ENCODE measurements at regions not wholly inside any gene's neighbourhood (a gene's known extent, or its start where the extent isn't known, plus 50 kb on each side); places are given as distances from the start of the nearest gene placed in this dataset.

DNA sequence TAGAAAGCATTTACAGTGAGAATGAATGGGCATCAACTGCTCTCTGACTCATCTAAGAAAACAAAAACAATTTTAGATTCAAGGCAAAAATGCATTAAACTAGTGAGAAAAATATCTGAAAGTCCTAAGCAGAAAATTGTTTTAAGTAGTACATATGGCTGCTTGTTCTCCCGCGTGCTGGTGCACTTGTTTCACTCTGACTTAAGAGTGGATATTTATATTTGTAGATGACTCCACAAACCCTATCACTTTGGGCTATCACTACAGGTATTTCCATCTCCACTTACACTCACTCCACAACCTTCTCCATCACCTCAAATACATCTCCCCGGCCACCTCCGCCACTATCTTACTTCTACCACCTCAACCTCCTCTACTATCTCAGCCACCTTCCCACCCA is 253.9 kb upstream of the EGLN3 start:
- FAIRE-seq (no peak), DNase-seq (ENCODE audit: extremely low read depth in 1 of 4, low spot score in 3 of 4) (no peak), ATAC-seq (no peak)
- ChIA-PET CTCF (ENCODE audit: low intra/inter-chr PET ratio) (no interaction called here), POLR2A (no interaction called here)
- WGBS (ENCODE audit: insufficient coverage, low coverage, missing lambda C conversion rate): 0% methylated on average over 4 of the region's 4 CpGs
- H3K36me3 ChIP-seq (ENCODE audit: control insufficient read depth, insufficient read depth, low read length): no peaks in the 10 kb centered on the region
- BruUV-seq (replicated peaks): no TSS peak
- no peak for TF ChIP-seq LARP7 (IDR thresholded peaks at IDR 0.05)
- no peak for TF ChIP-seq XRCC5 (IDR thresholded peaks at IDR 0.05; ENCODE audit: low read depth, low read length)
- TF ChIP-seq, protein P1, sequence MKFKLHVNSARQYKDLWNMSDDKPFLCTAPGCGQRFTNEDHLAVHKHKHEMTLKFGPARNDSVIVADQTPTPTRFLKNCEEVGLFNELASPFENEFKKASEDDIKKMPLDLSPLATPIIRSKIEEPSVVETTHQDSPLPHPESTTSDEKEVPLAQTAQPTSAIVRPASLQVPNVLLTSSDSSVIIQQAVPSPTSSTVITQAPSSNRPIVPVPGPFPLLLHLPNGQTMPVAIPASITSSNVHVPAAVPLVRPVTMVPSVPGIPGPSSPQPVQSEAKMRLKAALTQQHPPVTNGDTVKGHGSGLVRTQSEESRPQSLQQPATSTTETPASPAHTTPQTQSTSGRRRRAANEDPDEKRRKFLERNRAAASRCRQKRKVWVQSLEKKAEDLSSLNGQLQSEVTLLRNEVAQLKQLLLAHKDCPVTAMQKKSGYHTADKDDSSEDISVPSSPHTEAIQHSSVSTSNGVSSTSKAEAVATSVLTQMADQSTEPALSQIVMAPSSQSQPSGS (CRISPR knock-in tag; IDR thresholded peaks at IDR 0.05): no peak
- no peak for TF ChIP-seq DIDO1 (tag; IDR thresholded peaks at IDR 0.05; ENCODE audit: low read depth)
- TF ChIP-seq HCFC1 (IDR thresholded peaks at IDR 0.05; ENCODE audit: low read depth, low read length): no peak
- no peak for TF ChIP-seq TARDBP (IDR thresholded peaks at IDR 0.05)
- TF ChIP-seq CXXC5 (CRISPR knock-in tag; IDR thresholded peaks at IDR 0.05): no peak
- TF ChIP-seq KLF1 (tag; IDR thresholded peaks at IDR 0.05): no peak
- no peak for TF ChIP-seq BCOR (IDR thresholded peaks at IDR 0.05)
- TF ChIP-seq RBM39 (optimal IDR thresholded peaks at IDR 0.05; ENCODE audit: low read depth, low read length): no peak
- no peak overlapping the region for H3K4me3 ChIP-seq
- no peak overlapping the region for H2AFZ ChIP-seq (ENCODE audit: low read depth, low read length)
- H3K4me1 ChIP-seq (replicated peaks in 1 of 2; ENCODE audit: control insufficient read depth in 2 of 2, insufficient read depth in 2 of 2, low read length in 2 of 2): no peaks in the 10 kb centered on the region
- no peaks in the 10 kb centered on the region for H3K9me3 ChIP-seq (replicated peaks; ENCODE audit: control insufficient read depth, insufficient read depth, low read depth, low read length)
- no peaks in the 10 kb centered on the region for H4K20me1 ChIP-seq (replicated peaks; ENCODE audit: control insufficient read depth, insufficient read depth, low read length)
- no peaks in the 10 kb centered on the region for H3K9me1 ChIP-seq (ENCODE audit: control insufficient read depth, insufficient read depth, low read length)
- in situ Hi-C loops (cut with MboI): no loop called here
- H3K27ac ChIP-seq (ENCODE audit: extremely low read depth, low read depth, low read length): no peak overlapping the region
- H3K9ac ChIP-seq (ENCODE audit: insufficient read depth in 1 of 2, low read depth in 2 of 2, low read length in 2 of 2): no peak overlapping the region
- H3K79me2 ChIP-seq (ENCODE audit: control insufficient read depth, insufficient read depth, low read length): no peaks in the 10 kb centered on the region
- H3K27me3 ChIP-seq (ENCODE audit: control insufficient read depth in 2 of 2, insufficient read depth in 2 of 2, low read length in 2 of 2): no peaks in the 10 kb centered on the region; a peak in 1 of 5 replicates
- H3K4me2 ChIP-seq (ENCODE audit: insufficient read depth, low read length): no peak overlapping the region
- intact Hi-C loops (cut with micrococcal nuclease): no loop called here

All from K562 (cell line).